ENCODE measurements at regions not wholly inside any gene's neighbourhood (a gene's known extent, or its start where the extent isn't known, plus 50 kb on each side); places are given as distances from the start of the nearest gene placed in this dataset.

GRCh38 chrX:82038793-82039192 lies 836.9 kb downstream of the SH3BGRL start:
- no peak for TF ChIP-seq CTCF (IDR thresholded peaks at IDR 0.05)
- no peak for TF ChIP-seq EZH2 (IDR thresholded peaks at IDR 0.05; ENCODE audit: borderline replicate concordance, insufficient read depth, low read depth, low read length, poor library complexity, severe bottlenecking)

Data from B cell (primary cell).